ENCODE measurements at regions not wholly inside any gene's neighbourhood (a gene's known extent, or its start where the extent isn't known, plus 50 kb on each side); places are given as distances from the start of the nearest gene placed in this dataset.
"Not testable (repeated sequence)": the region's sequence is repeated elsewhere in the genome, so short reads cannot be mapped to it uniquely, and the experiment has no call there.

GRCh38 chr3:159669766-159670165 lies 318.9 kb upstream of the IL12A start:
- no peak for DNase-seq

GRCh38 chr3:159672728-159673688 lies 315.6 kb upstream of the IL12A start:
- no peak for DNase-seq

GRCh38 chr3:159674583-159674982 lies 314.1 kb upstream of the IL12A start:
- DNase-seq: no peak

- no peak for DNase-seq
Observed at GRCh38 chr3:159675285-159675684, 313.4 kb upstream of the IL12A start.

GRCh38 chr3:159679900-159680299 lies 308.7 kb upstream of the IL12A start:
- no peak for DNase-seq

- DNase-seq: not testable (repeated sequence)
Observed at GRCh38 chr3:159681717-159682116, 306.9 kb upstream of the IL12A start.

- no peak for DNase-seq
Observed at GRCh38 chr3:159685801-159686200, 302.8 kb upstream of the IL12A start.

- no peak for DNase-seq
Observed at GRCh38 chr3:159693226-159693625, 295.4 kb upstream of the IL12A start.

- no peak for DNase-seq
Observed at GRCh38 chr3:159711560-159712333, 276.9 kb upstream of the IL12A start.

- DNase-seq: no peak
Observed at GRCh38 chr3:159721324-159721723, 267.3 kb upstream of the IL12A start.

- DNase-seq: no peak
Observed at GRCh38 chr3:159723295-159723694, 265.3 kb upstream of the IL12A start.

- no peak for DNase-seq
Observed at GRCh38 chr3:159724627-159725026, 264.0 kb upstream of the IL12A start.

GRCh38 chr3:159726231-159726964 lies 262.2 kb upstream of the IL12A start:
- no peak for DNase-seq

GRCh38 chr3:159727506-159727905 lies 261.1 kb upstream of the IL12A start:
- DNase-seq: no peak

- no peak for DNase-seq
Observed at GRCh38 chr3:159731254-159731653, 257.4 kb upstream of the IL12A start.

GRCh38 chr3:159732172-159733111 lies 256.2 kb upstream of the IL12A start:
- no peak for DNase-seq

GRCh38 chr3:159733194-159733860 lies 255.3 kb upstream of the IL12A start:
- no peak for DNase-seq

- DNase-seq: no peak
Observed at GRCh38 chr3:159734681-159735080, 254.0 kb upstream of the IL12A start.

GRCh38 chr3:159739166-159739565 lies 249.5 kb upstream of the IL12A start:
- no peak for DNase-seq

- DNase-seq: no peak
Observed at GRCh38 chr3:159739969-159740368, 248.7 kb upstream of the IL12A start.

GRCh38 chr3:159741281-159741680 lies 247.4 kb upstream of the IL12A start:
- DNase-seq: no peak

Measured in stimulated activated CD4-positive, alpha-beta T cell treated with anti-CD3 and anti-CD28 coated beads, Interleukin-2, amount 100 ng/mL, for 24 hours (primary cell).